ENCODE measurements at regions not wholly inside any gene's neighbourhood (a gene's known extent, or its start where the extent isn't known, plus 50 kb on each side); places are given as distances from the start of the nearest gene placed in this dataset.

DNA sequence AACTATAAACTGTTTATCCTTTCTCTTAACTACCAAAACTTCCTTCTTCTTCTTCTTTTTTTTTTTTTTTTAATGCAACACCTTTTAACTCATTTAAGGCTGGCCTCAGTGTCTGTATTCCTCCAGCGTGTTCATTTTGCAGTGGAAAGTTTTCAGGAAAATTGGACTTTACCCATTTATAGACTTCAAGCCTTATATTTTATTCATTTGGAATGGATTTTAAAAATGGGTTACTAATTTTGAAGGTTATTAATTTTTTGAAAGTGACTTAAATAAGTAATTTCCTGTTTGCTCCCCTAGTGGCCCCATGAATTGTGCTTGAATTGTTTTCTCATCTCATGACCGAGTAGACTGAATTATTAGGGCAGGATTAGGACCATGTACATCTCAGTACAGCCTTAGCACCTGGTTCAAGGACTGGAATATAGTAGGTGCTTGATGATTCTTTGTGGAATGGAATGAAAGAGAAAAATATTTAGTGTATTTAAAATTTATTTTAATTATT lies 282.7 kb downstream of the ANKRD50 start:
- TF ChIP-seq, protein P1, sequence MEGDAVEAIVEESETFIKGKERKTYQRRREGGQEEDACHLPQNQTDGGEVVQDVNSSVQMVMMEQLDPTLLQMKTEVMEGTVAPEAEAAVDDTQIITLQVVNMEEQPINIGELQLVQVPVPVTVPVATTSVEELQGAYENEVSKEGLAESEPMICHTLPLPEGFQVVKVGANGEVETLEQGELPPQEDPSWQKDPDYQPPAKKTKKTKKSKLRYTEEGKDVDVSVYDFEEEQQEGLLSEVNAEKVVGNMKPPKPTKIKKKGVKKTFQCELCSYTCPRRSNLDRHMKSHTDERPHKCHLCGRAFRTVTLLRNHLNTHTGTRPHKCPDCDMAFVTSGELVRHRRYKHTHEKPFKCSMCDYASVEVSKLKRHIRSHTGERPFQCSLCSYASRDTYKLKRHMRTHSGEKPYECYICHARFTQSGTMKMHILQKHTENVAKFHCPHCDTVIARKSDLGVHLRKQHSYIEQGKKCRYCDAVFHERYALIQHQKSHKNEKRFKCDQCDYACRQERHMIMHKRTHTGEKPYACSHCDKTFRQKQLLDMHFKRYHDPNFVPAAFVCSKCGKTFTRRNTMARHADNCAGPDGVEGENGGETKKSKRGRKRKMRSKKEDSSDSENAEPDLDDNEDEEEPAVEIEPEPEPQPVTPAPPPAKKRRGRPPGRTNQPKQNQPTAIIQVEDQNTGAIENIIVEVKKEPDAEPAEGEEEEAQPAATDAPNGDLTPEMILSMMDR (IDR thresholded peaks at IDR 0.05): no peak
- TF ChIP-seq ZFX (IDR thresholded peaks at IDR 0.05; ENCODE audit: borderline replicate concordance): no peak

Data from 22Rv1 (cell line).